BJ (cell line): ENCODE measurements at regions not wholly inside any gene's neighbourhood (a gene's known extent, or its start where the extent isn't known, plus 50 kb on each side); places are given as distances from the start of the nearest gene placed in this dataset.
"Not testable (repeated sequence)": the region's sequence is repeated elsewhere in the genome, so short reads cannot be mapped to it uniquely, and the experiment has no call there.

Experiments used
- CTCF ChIA-PET: fragments of 350-600 bp; formaldehyde crosslinking; extraction: SDS; loops from one replicate; lab custom pipeline; 2021; ENCODE audit warnings: antibody characterized with exemption, inconsistent platforms; lab: Yijun Ruan, JAX
- POLR2A ChIA-PET: fragments of 300-600 bp; sonication (Branson Sonifier 250); formaldehyde crosslinking; extraction: SDS; loops from one replicate; lab custom pipeline; 2021; ENCODE audit warnings: antibody characterized with exemption; lab: Charles Lee
- DNase-seq: peaks from one replicate; pipeline ENCODE4 v3.0.0-alpha.2; 2011; ENCODE audit warnings: low read depth
- H3K27me3 ChIP-seq: 2 replicates; pipeline ENCODE4 v1.6.0; 2011; ENCODE audit warnings: low read length; ENCODE audit not compliant: control insufficient read depth, insufficient read depth
- H3K36me3 ChIP-seq: 2 replicates; pipeline ENCODE4 v1.5.1; 2011; ENCODE audit warnings: low read length; ENCODE audit not compliant: control insufficient read depth, insufficient read depth
- H3K4me3 ChIP-seq: 2 replicates; pipeline ENCODE4 v1.5.1; 2011; ENCODE audit warnings: low read depth, mild to moderate bottlenecking, control low read depth, low read length

DNA sequence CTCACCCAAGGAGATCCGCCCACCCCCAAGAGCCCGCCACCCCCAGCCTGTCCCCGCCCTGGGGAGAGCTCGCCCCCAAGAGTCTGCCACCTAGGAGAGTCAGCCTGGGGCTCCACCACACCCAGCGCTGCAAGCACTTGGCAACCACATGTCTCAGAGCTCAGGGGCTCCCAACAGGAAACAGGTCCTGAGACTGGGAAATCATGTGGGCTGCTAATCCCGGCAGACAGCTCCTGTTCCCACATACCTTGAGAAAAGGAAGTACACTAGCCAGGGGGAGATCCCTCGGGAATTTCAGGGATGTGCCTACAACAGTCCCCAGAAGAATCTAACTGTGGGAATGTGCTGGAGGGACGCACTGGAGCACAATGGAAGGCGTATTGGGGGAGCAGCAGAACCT, 331.4 kb downstream of the ANAPC1 start:
- H3K4me3 ChIP-seq, POLR2A ChIA-PET, DNase-seq, H3K36me3 ChIP-seq, CTCF ChIA-PET, H3K27me3 ChIP-seq: not testable (repeated sequence)

DNA sequence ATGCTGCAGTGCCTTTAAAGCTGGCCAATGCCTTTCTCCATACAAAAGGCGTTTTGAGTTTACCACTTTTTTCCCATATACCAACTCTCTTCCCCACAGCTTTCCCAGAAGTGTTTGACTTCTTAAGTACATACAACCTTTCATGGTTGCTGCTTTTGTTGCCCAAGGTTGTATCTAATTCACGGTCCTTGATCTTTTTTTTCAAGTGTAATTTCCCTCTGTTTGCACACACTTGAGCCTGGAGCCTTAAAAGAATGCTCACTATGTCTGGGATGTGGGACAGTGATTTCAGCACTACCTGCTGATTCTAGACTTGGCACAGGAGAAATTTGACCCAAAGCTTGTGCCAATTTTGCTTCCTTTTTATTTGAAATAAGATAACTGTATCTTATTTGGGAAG, 324.7 kb downstream of the ANAPC1 start:
- H3K27me3 ChIP-seq, POLR2A ChIA-PET, H3K4me3 ChIP-seq, CTCF ChIA-PET, H3K36me3 ChIP-seq, DNase-seq: not testable (repeated sequence)

DNA sequence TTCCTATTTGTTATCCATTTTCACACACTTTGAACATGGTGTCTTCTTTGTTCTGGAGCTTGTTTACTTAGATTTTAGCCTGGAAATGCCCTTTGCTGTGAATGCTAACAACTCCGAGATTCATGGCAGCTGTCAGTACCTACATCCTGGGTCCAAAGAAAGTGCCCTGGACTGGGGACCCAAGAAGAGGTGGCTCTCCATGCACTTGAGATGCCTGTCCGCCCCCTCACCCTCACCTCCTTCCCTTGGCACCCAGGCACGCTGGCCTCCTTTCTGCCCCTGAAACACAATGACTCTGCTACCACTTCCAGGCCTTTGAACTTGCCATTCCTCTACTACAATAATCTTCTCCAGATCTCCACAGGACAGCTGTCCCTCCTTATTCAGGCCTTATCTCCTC, 324.2 kb downstream of the ANAPC1 start:
- DNase-seq, CTCF ChIA-PET, H3K36me3 ChIP-seq, H3K4me3 ChIP-seq, POLR2A ChIA-PET, H3K27me3 ChIP-seq: not testable (repeated sequence)

DNA sequence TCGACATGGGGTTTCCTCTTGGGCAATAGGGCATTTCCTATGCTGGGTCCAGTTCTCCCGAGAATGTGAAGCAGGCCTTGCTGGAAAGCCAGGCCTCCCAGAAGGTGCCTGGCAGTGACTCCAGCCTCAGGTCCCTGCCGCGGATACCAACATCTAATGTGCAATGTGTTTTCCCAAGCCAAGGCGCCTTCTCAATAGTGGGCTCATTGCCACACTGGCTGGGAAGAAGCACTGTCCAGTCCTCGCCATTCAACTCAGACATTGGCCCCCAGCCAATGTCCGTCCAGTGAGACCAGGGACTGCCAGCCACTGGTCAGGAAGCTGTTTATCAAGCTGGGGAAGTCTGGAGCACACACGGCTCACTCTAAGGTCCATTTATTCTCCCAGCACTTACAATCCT, 317.9 kb downstream of the ANAPC1 start:
- H3K36me3 ChIP-seq, H3K4me3 ChIP-seq, H3K27me3 ChIP-seq, POLR2A ChIA-PET, CTCF ChIA-PET, DNase-seq: not testable (repeated sequence)

DNA sequence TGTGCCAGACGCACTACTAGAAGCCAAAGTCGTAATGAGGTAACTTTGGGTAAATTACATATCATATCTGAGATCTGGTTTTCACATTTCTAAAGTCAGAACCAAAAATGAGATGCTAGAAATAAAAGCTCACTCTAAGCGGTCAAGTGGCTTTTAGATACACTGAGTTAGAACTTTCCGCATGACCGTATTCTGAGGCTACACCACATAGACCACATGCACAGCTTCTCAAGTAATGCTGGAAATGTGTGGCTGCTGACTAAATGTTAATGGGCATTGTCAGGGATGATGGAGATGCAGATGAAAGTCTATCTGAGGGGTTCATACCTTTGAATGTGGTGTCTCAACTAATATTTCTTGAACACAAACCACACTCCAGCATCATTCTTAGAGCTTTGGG, 316.8 kb downstream of the ANAPC1 start:
- DNase-seq, H3K4me3 ChIP-seq, CTCF ChIA-PET, POLR2A ChIA-PET, H3K27me3 ChIP-seq, H3K36me3 ChIP-seq: not testable (repeated sequence)

DNA sequence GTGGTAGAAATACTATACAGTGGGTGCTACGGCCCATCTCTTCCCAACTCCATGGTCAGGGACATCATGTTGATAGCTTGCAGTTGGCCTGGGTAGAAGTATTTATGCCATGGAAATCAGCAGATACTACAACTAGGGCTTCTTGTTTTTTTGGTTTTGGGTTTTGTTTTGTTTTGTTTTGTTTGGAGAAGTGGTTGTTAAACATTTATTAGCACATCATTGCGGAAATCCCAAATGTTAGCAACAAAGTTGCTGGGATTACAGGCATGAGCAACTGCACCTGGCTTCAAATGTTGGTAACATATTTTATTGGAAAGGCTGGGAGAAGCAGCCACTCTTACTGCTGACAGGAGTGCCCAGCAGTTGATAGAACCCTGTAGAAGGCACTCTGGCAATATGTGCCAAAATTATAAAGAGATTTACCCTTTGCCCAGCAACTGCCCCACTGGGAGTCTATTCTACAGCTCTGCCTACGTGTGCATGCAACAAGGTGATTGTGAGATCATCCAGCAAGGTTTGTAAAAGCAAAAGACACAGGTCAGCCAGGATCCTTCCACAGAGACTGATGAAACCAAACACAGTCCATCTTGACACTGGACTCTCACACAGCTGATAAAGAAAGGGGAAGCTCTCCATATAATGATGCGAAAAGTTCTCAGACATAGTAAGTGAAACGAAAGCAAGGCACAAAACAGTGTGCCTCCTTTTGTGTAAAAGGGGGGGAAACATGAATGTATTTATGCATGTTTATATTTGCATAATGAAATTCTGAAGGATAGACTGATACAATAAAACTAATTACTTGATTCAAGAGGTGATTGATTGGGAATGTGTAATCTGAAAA, 314.4 kb downstream of the ANAPC1 start:
- not testable (repeated sequence) for DNase-seq

DNA sequence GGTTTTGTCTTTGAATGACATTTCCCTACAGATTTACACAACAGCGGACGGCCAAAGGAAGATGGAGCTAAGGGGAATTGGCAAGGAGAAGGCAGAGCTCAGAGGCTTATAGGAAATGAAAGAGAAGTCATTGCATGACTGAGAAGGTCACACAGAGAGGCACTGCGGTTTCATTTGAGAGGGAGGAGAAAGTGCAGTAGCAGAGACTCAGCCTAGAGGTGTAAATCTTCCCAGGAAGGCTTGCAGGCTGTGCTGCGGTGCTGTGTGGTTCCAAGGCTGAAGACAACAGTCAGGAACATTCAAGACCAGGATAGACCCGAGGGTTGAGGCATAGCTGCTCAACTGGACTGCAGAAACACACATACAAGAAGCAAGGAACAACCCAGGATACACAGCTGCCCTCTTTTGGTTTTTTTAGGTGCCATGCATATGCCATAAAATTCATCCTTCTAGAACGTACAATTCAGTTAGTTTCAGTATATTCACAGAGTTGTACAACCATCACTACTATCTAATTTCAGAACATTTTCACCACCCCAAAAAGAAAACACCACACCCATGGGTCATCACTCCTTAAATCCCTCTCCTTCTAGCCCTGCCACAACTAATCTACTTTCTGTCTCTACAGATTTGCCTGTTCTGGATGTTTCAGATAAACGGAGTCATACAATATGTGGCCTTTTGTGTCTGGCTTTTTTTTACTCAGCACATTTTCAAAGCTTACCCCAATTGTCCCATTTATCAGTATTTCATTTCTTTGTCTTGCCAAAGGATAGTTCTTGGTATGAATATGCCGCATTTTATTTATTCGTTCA, 313.5 kb downstream of the ANAPC1 start:
- H3K4me3 ChIP-seq, POLR2A ChIA-PET, DNase-seq, H3K27me3 ChIP-seq, H3K36me3 ChIP-seq, CTCF ChIA-PET: not testable (repeated sequence)

More for the DNA sequence above, 314.4 kb downstream of the ANAPC1 start:
- POLR2A ChIA-PET, H3K4me3 ChIP-seq, H3K36me3 ChIP-seq, CTCF ChIA-PET, H3K27me3 ChIP-seq: not testable (repeated sequence)

DNA sequence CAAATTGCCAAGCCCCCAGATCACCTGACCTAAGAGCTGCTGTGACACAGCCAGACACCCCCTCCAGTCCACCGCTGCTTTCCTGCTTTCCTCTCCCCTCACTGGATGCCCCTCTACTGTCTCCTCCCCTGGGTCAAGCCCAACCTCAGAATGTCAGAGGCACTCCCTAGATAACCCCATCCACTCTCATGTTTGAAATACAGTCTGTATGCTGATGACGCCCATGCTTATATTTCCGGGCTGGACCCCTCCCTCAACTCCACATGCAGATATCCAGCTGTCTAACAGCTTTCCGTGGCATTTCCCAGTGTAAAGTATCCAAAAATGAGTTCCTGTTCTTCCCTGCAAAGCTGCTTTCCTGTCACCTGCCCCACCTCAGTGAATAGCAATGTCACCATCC, 309.2 kb downstream of the ANAPC1 start:
- DNase-seq, H3K36me3 ChIP-seq, H3K27me3 ChIP-seq, POLR2A ChIA-PET, CTCF ChIA-PET, H3K4me3 ChIP-seq: not testable (repeated sequence)

DNA sequence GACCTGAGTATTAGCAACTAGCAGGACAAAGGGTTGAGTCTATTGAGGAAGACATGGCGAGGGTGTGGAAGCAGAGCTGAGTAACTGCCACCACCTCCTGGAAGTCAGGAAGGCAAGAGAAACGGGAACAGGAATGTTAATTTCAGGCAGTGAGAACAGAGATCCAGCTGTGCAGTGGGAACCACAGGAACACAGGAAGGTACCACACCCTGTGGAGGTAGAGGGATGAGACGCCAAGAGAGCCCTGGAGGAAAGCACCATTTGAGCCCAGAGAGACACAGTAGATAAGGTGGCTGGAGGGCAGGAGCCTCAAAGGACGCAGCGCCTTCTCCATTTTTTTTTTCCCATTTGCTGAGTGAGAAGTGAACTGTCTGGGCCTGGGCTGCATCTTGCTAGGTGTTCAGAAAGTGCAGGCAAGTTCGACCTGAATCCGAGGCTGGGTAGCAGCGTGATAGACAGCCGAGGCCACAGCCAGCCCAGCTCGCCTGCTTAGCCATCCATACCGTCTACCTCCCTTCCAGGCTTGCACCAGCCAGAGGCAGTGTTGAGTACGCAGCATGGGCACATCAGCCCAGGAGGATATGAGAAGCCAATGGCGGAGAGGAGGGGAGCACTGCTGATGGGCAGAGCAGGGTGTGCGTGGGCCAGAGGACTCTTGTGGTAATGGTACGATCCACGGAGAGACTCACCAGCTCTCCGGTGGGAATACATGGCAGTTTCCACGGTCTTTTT, 306.7 kb downstream of the ANAPC1 start:
- POLR2A ChIA-PET, result not testable (repeated sequence)

DNA sequence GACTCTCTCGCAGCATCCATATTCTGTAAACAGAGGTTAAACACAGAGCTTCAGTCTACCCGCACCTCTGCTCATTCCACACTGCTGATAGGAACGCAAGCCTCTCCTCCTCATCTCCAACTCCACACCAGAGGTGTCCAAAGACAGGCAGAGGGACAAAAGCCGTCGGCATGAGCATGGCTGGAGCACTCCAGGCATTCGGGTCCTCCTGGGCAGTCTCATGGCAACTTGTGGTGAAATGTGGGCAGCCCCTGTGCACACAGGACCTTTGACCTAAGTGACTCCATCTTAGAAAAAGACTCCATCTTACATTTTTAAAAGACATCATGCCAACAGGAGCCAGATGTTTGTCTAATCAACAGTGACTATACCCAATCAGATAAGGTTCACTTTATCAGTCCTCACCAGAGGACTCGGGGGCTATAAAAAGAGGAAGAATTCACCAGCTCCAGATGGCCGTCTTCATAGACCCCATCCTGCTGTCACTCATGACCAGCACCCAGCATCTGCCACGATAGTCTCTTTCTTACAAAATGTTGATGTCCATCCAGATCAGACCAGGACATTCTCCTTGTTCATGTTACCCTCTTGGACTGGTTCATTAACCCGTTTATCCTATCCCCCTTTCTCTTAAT, 304.4 kb downstream of the ANAPC1 start:
- H3K36me3 ChIP-seq, POLR2A ChIA-PET, CTCF ChIA-PET, H3K4me3 ChIP-seq, H3K27me3 ChIP-seq, DNase-seq: not testable (repeated sequence)

More for the DNA sequence above, 306.7 kb downstream of the ANAPC1 start:
- DNase-seq, H3K4me3 ChIP-seq, H3K27me3 ChIP-seq, H3K36me3 ChIP-seq, CTCF ChIA-PET: not testable (repeated sequence)

DNA sequence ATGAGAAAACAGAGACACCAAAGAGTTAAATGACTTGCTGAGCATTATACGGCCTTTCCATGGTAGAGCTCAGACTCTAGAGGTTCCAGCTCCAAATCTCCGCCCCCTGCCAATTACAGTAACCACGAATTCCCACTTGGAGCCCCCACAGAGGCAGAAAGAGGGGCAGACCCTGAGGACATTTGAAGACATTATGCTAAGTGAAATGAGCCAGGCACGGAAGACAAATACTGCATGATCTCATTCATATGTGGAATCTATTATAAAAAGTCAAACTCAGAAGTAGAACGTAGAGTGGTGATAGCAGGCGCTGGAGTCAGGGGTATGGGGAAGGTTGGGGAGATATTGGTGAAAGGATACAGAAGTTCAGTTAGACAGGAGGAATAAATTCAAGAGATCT, 303.4 kb downstream of the ANAPC1 start:
- CTCF ChIA-PET, DNase-seq, H3K4me3 ChIP-seq, POLR2A ChIA-PET, H3K27me3 ChIP-seq, H3K36me3 ChIP-seq: not testable (repeated sequence)

DNA sequence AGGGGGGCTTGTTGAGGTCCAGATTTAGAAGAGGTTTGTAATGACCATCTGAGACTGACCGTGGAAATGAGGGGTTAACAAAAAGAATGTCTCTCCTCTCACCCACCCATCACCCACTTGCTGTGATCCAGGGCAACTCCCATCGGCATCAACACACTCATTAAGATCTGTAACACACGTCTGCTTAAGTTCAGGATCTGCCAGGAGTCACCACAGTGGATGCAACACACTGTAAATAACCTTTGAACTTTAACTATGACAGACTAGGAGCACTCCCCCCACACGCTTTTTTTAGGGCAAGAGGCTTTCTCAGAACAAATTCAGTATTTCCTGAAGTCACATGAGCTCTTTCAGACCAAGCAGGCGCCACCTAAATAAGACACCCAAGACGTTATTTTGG, 301.9 kb downstream of the ANAPC1 start:
- CTCF ChIA-PET, DNase-seq, POLR2A ChIA-PET, H3K27me3 ChIP-seq, H3K4me3 ChIP-seq, H3K36me3 ChIP-seq: not testable (repeated sequence)
